H9 (cell line): ENCODE measurements at regions not wholly inside any gene's neighbourhood (a gene's known extent, or its start where the extent isn't known, plus 50 kb on each side); places are given as distances from the start of the nearest gene placed in this dataset.

ENCODE experiments used
- DNase-seq: peaks from one replicate; pipeline ENCODE4 v3.0.0-alpha.2; 2017
- H2AFZ ChIP-seq: one replicate; pipeline ENCODE4 v1.6.1; 2013; ENCODE audit warnings: mild to moderate bottlenecking, low read length, control low read depth, moderate library complexity
- H2AK5ac ChIP-seq: 2 replicates; pipeline ENCODE4 v1.6.1; 2013; ENCODE audit warnings: low read length, control low read depth, mixed read lengths; ENCODE audit not compliant: insufficient read length
- H2BK120ac ChIP-seq: one replicate; pipeline ENCODE4 v1.6.1; 2013; ENCODE audit warnings: low read depth, mild to moderate bottlenecking, low read length, control low read depth, inconsistent platforms; ENCODE audit not compliant: poor library complexity, severe bottlenecking
- H2BK12ac ChIP-seq: 2 replicates; pipeline ENCODE4 v1.6.1; 2013; ENCODE audit warnings: low read length, control low read depth, mixed read lengths, low read depth; ENCODE audit not compliant: insufficient read length
- H2BK15ac ChIP-seq: 2 replicates; pipeline ENCODE4 v1.6.1; 2013; ENCODE audit warnings: low read depth, low read length, control low read depth
- H2BK20ac ChIP-seq: one replicate; pipeline ENCODE4 v1.6.1; 2013; ENCODE audit warnings: low read depth, mild to moderate bottlenecking, low read length, control low read depth, inconsistent platforms; ENCODE audit not compliant: poor library complexity, severe bottlenecking
- H2BK5ac ChIP-seq: 2 replicates; pipeline ENCODE4 v1.6.1; 2013; ENCODE audit warnings: low read length, control low read depth, mixed read lengths; ENCODE audit not compliant: insufficient read length
- H3K14ac ChIP-seq: 2 replicates; pipeline ENCODE4 v1.6.1; 2013; ENCODE audit warnings: low read length, control low read depth; ENCODE audit not compliant: insufficient read depth
- H3K18ac ChIP-seq: 2 replicates; pipeline ENCODE4 v1.6.1; 2013; ENCODE audit warnings: low read depth, mild to moderate bottlenecking, mixed read lengths, low read length, control low read depth; ENCODE audit not compliant: insufficient read length
- H3K23ac ChIP-seq: 2 replicates; pipeline ENCODE4 v1.6.1; 2013; ENCODE audit warnings: low read length, control low read depth, mixed read lengths, low read depth; ENCODE audit not compliant: insufficient read length
- H3K23me2 ChIP-seq: 2 replicates; pipeline ENCODE4 v1.6.1; 2013; ENCODE audit warnings: low read depth, mild to moderate bottlenecking, mixed read lengths, low read length, control low read depth; ENCODE audit not compliant: insufficient read length, poor library complexity, severe bottlenecking
- H3K27ac ChIP-seq: 2 replicates; pipeline ENCODE4 v1.5.1; 2013; ENCODE audit warnings: low read length, control low read depth, mixed read lengths, low read depth; ENCODE audit not compliant: insufficient read length
- H3K27me3 ChIP-seq: 2 replicates; pipeline ENCODE4 v1.6.1; 2013; ENCODE audit warnings: low read length, control low read depth, inconsistent platforms; ENCODE audit not compliant: insufficient read depth
- H3K4ac ChIP-seq: 2 replicates; pipeline ENCODE4 v1.6.1; 2013; ENCODE audit warnings: low read depth, mild to moderate bottlenecking, control low read depth, inconsistent platforms, low read length, moderate library complexity
- H3K4me1 ChIP-seq: 2 replicates; pipeline ENCODE4 v1.6.1; 2013; ENCODE audit warnings: low read length, control low read depth, inconsistent platforms; ENCODE audit not compliant: insufficient read depth
- H3K4me2 ChIP-seq: 2 replicates; pipeline ENCODE4 v1.6.1; 2013; ENCODE audit warnings: low read length, control low read depth, mixed read lengths; ENCODE audit not compliant: insufficient read length, insufficient read depth
- H3K56ac ChIP-seq: 2 replicates; pipeline ENCODE4 v1.6.1; 2013; ENCODE audit warnings: low read depth, mild to moderate bottlenecking, mixed read lengths, low read length, control low read depth; ENCODE audit not compliant: insufficient read length
- H3K79me1 ChIP-seq: 2 replicates; pipeline ENCODE4 v1.6.1; 2013; ENCODE audit warnings: low read depth, mild to moderate bottlenecking, moderate library complexity, low read length, control low read depth, inconsistent platforms; ENCODE audit not compliant: insufficient read depth, poor library complexity, severe bottlenecking
- H3K79me2 ChIP-seq: 2 replicates; pipeline ENCODE4 v1.6.1; 2013; ENCODE audit warnings: low read length, control low read depth, inconsistent platforms; ENCODE audit not compliant: insufficient read depth
- H3K9ac ChIP-seq: 2 replicates; pipeline ENCODE4 v1.6.1; 2013; ENCODE audit warnings: low read length, control low read depth, mixed read lengths; ENCODE audit not compliant: insufficient read length; ENCODE audit errors: extremely low read depth
- H3K9me3 ChIP-seq: one replicate; pipeline ENCODE4 v1.6.1; 2013; ENCODE audit warnings: low read depth, low read length, inconsistent platforms; ENCODE audit not compliant: control insufficient read depth
- H3T11ph ChIP-seq: one replicate; pipeline ENCODE4 v1.6.1; 2013; ENCODE audit warnings: mild to moderate bottlenecking, low read length, control low read depth, inconsistent platforms
- H4K20me1 ChIP-seq: one replicate; pipeline ENCODE4 v1.6.1; 2013; ENCODE audit not compliant: control insufficient read depth, insufficient read length, insufficient read depth
- H4K5ac ChIP-seq: 2 replicates; pipeline ENCODE4 v1.6.1; 2013; ENCODE audit warnings: low read depth, mild to moderate bottlenecking, mixed read lengths, low read length, control low read depth; ENCODE audit not compliant: insufficient read length
- H4K8ac ChIP-seq: replicated peaks from 2 replicates; pipeline ENCODE4 v1.6.1; 2013; ENCODE audit warnings: low read length, control low read depth, mixed read lengths, low read depth; ENCODE audit not compliant: insufficient read length
- H4K91ac ChIP-seq: 2 replicates; pipeline ENCODE4 v1.6.1; 2013; ENCODE audit warnings: low read depth, mild to moderate bottlenecking, moderate library complexity, mixed read lengths, low read length, control low read depth; ENCODE audit not compliant: insufficient read length
- H3K27ac Mint-ChIP-seq, 3 experiments: 2 replicates in 2 of 3; 3 replicates in 1 of 3; pipeline ENCODE4 v1.8.0; 2020 to 2021; ENCODE audit warnings: mixed read lengths in 3 of 3, mild to moderate bottlenecking in 1 of 3, moderate library complexity in 1 of 3
- H3K27me3 Mint-ChIP-seq: 2 replicates; pipeline ENCODE4 v1.8.0; 2021; ENCODE audit warnings: low read depth, mild to moderate bottlenecking, moderate library complexity, mixed read lengths
- H3K36me3 Mint-ChIP-seq, 3 experiments: 2 replicates in 2 of 3; 3 replicates in 1 of 3; pipeline ENCODE4 v1.8.0; 2020 to 2021; ENCODE audit warnings: low read depth in 3 of 3, mixed read lengths in 3 of 3; ENCODE audit not compliant: insufficient read depth in 1 of 3
- H3K4me1 Mint-ChIP-seq, 2 experiments: 2 replicates each; pipeline ENCODE4 v1.8.0; 2020; ENCODE audit warnings: mixed read lengths in 2 of 2
- H3K4me3 Mint-ChIP-seq, 2 experiments: 2 replicates in 1 of 2; 3 replicates in 1 of 2; pipeline ENCODE4 v1.8.0; 2020 to 2021; ENCODE audit warnings: mild to moderate bottlenecking in 2 of 2, mixed read lengths in 2 of 2, moderate library complexity in 1 of 2
- H3K9me3 Mint-ChIP-seq, 2 experiments: 2 replicates in 1 of 2; 3 replicates in 1 of 2; pipeline ENCODE4 v1.8.0; 2020; ENCODE audit warnings: mild to moderate bottlenecking in 2 of 2, mixed read lengths in 2 of 2, moderate library complexity in 1 of 2
- CTCF ChIP-seq: fragments of 200-600 bp; sonication (generic); conservative IDR thresholded peaks from 3 replicates; pipeline ENCODE4 v1.8.0; 2021; ENCODE audit warnings: antibody characterized with exemption, mild to moderate bottlenecking
- WGBS: extraction: QIAGEN DNeasy Blood & Tissue Kit; methylation state at CpG from one replicate; pipeline ENCODE4 v1.1.7; 2013; ENCODE audit warnings: missing lambda C conversion rate, low lambda C conversion rate, mixed read lengths; ENCODE audit not compliant: insufficient read length; ENCODE audit errors: extremely low coverage; 5-methylcytosine and 5-hydroxymethylcytosine counted together

GRCh38 chr16:86771506-86772460 is 193.4 kb downstream of the FOXL1 start:
- Histone ChIP-seq H3K18ac (no peak overlapping the region), H3T11ph (no peak overlapping the region), H4K5ac (no peak overlapping the region), H3K9me3 (no peaks in the 10 kb centered on the region), H2AK5ac (no peak overlapping the region), H2BK15ac (no peak overlapping the region), H3K79me1 (no peaks in the 10 kb centered on the region), H3K4me2 (no peak overlapping the region), H4K8ac (no peak overlapping the region), H3K4me1 (no peaks in the 10 kb centered on the region), H4K20me1 (no peaks in the 10 kb centered on the region), H3K23me2 (no peaks in the 10 kb centered on the region), H3K14ac (peak overlapping the region; percentile 50; the same call in 1 of the 2 replicates), H2AFZ (no peak overlapping the region), H3K27ac (no peak overlapping the region), H3K9ac (no peak overlapping the region), H2BK5ac (no peak overlapping the region), H3K79me2 (no peaks in the 10 kb centered on the region), H3K56ac (no peak overlapping the region), H3K23ac (no peak overlapping the region), H3K4ac (no peak overlapping the region), H3K27me3 (no peaks in the 10 kb centered on the region), H4K91ac (no peak overlapping the region), H2BK120ac (no peak overlapping the region), H2BK12ac (no peak overlapping the region), H2BK20ac (no peak overlapping the region)
- H3K27ac Mint-ChIP-seq: no peak overlapping the region
- DNase-seq: no peak
- TF ChIP-seq CTCF: no peak
- no peaks in the 10 kb centered on the region for H3K36me3 Mint-ChIP-seq
- H3K4me3 Mint-ChIP-seq: no peak overlapping the region
- peaks cover 12 to 13% of the 10 kb centered on the region in 2 experiments for H3K4me1 Mint-ChIP-seq
- peaks cover 13% of the 10 kb centered on the region for H3K27me3 Mint-ChIP-seq
- WGBS: no CpG with 5 or more reads among the region's 8 CpGs
- peaks cover 0 to 1% of the 10 kb centered on the region in 2 experiments; a peak in 1 of 5 replicates for H3K9me3 Mint-ChIP-seq
